ENCODE measurements at regions not wholly inside any gene's neighbourhood (a gene's known extent, or its start where the extent isn't known, plus 50 kb on each side); places are given as distances from the start of the nearest gene placed in this dataset.

DNA sequence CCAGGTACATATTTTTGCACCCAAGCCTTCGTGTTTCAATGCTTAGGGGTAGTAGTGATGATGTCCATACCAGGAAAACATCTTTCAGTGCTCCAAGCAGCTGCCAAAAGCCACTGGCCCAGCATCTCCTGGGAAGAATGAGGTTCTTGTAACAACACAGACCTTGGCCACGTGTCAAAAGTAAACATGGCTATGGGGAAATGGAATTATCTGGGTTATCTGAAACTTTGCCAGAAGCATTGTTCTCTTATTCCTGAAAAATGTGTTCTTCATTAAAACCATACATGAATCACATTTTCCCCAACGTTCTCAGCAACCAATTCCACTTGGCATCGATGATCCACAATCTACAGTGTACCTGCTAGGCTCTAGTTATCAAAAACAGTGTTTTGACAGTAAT, 524.2 kb upstream of the EEF2KMT start:
- TF ChIP-seq YY1 (IDR thresholded peaks at IDR 0.05; ENCODE audit: extremely low read depth, insufficient replicate concordance, low read depth, low read length) (no peak), POLR2A (IDR thresholded peaks at IDR 0.05; ENCODE audit: borderline replicate concordance, extremely low read depth, insufficient read depth, insufficient read length) (no peak), RAD21 (IDR thresholded peaks at IDR 0.05; ENCODE audit: low read depth) (no peak)
- TF ChIP-seq, protein P1, sequence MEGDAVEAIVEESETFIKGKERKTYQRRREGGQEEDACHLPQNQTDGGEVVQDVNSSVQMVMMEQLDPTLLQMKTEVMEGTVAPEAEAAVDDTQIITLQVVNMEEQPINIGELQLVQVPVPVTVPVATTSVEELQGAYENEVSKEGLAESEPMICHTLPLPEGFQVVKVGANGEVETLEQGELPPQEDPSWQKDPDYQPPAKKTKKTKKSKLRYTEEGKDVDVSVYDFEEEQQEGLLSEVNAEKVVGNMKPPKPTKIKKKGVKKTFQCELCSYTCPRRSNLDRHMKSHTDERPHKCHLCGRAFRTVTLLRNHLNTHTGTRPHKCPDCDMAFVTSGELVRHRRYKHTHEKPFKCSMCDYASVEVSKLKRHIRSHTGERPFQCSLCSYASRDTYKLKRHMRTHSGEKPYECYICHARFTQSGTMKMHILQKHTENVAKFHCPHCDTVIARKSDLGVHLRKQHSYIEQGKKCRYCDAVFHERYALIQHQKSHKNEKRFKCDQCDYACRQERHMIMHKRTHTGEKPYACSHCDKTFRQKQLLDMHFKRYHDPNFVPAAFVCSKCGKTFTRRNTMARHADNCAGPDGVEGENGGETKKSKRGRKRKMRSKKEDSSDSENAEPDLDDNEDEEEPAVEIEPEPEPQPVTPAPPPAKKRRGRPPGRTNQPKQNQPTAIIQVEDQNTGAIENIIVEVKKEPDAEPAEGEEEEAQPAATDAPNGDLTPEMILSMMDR (IDR thresholded peaks at IDR 0.05 in 2 of 3, conservative IDR thresholded peaks at IDR 0.05 in 1 of 3; ENCODE audit: borderline replicate concordance in 1 of 3, insufficient read depth in 1 of 3, low read depth in 2 of 3, low read length in 2 of 3) = no peak
